RCC 7860 (cell line): ENCODE measurements at regions not wholly inside any gene's neighbourhood (a gene's known extent, or its start where the extent isn't known, plus 50 kb on each side); places are given as distances from the start of the nearest gene placed in this dataset.
"Not testable (repeated sequence)": the region's sequence is repeated elsewhere in the genome, so short reads cannot be mapped to it uniquely, and the experiment has no call there.

Source experiments
- DNase-seq: peaks from one replicate; pipeline ENCODE4 v3.0.0-alpha.2; 2015; ENCODE audit warnings: low spot score
- FAIRE-seq: peaks from 2 replicates; lab custom pipeline; 2012; peaks lifted over from hg19 to GRCh38; lab: Jason Lieb, UNC

- FAIRE-seq, DNase-seq: not testable (repeated sequence)
Observed at GRCh38 chr16:32115562-32115961, 137.5 kb upstream of the TP53TG3D start.

GRCh38 chr16:32116080-32116479 is 137.0 kb upstream of the TP53TG3D start:
- FAIRE-seq, result no peak
- no peak for DNase-seq

GRCh38 chr16:32116533-32116932 is 136.6 kb upstream of the TP53TG3D start:
- FAIRE-seq, result not testable (repeated sequence)

GRCh38 chr16:32120372-32120771 is 132.7 kb upstream of the TP53TG3D start:
- DNase-seq, result not testable (repeated sequence)

More at GRCh38 chr16:32116533-32116932, 136.6 kb upstream of the TP53TG3D start:
- DNase-seq, result not testable (repeated sequence)

GRCh38 chr16:32120779-32121178 is 132.3 kb upstream of the TP53TG3D start:
- not testable (repeated sequence) for FAIRE-seq, DNase-seq

More at GRCh38 chr16:32120372-32120771, 132.7 kb upstream of the TP53TG3D start:
- FAIRE-seq, result not testable (repeated sequence)

GRCh38 chr16:32121273-32121900 is 131.7 kb upstream of the TP53TG3D start:
- not testable (repeated sequence) for FAIRE-seq, DNase-seq

- FAIRE-seq, DNase-seq: not testable (repeated sequence)
Observed at GRCh38 chr16:32152434-32152833, 100.7 kb upstream of the TP53TG3D start.

DNA sequence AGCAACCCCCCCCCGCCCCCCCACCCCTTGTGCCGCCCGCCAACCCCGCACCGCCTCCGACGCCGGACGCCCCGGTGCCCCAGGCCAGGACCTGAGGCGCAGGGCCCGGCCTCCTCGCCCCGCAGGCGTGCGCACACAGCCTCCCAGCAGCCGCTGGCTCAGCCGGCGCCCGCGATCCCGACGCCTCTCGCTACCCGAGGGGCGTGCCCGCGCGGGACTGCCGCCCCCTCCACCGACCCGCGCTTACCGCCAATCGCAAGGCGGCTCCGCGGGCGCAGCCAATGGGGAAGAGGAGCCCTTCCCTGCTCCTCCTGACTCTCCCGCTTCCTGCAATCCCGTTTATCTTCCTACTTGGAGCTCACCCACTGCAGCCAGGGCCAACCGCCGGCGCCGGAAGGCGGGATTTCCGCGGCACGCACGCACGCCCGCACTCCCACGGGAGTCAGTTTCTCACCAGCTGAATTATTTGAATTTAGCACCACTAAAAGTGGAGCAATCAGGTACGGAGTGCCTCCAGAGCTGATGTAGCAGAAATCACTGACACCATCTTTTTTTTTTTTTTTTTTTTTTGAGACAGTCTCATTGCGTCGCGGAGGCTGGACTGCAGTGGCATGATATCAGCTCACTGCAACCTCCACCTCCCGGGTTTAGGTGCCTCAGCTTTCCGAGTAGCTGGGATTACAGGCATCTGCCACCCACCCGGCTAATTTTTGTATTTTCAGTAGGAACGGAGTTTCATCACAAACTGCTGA is 65.0 kb upstream of the TP53TG3D start:
- DNase-seq, FAIRE-seq: not testable (repeated sequence)

DNA sequence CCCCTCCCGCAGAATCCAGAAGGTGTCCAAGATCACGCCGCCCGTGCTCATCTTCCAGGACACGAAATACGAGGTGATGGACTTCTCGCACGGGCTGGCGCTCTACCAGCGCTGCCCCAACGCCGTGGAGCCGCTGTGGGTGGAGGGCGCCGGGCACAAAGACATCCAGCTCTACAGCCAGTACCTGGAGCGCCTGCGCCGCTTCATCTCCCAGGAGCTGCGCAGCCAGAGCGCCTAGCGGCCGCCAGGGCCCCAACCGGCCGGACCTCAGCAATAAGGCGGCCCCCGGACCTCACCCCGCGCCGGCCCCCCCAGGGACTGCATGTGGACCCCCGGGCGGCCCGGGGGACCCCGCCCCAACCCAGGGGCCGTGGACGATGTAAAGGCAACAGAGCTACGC is 50.5 kb upstream of the TP53TG3D start:
- DNase-seq, FAIRE-seq: not testable (repeated sequence)
